Endothelial cell of umbilical vein (primary cell): ENCODE measurements at regions not wholly inside any gene's neighbourhood (a gene's known extent, or its start where the extent isn't known, plus 50 kb on each side); places are given as distances from the start of the nearest gene placed in this dataset.

Source experiments
- BruUV-seq: library from RNA; stranded (reverse); fragments of 400-500 nt; replicated peaks from 2 replicates; lab custom pipeline; 2021; lab: Mats Ljungman, UMichigan
- CTCF ChIA-PET: fragments of 300-600, 350-600 bp; sonication (Branson Sonifier 250); formaldehyde crosslinking; loops from one replicate; lab custom pipeline; 2021; ENCODE audit warnings: antibody characterized with exemption, inconsistent platforms; lab: Charles Lee
- POLR2A ChIA-PET: fragments of 300-600, 350-600 bp; sonication (Branson Sonifier 250); formaldehyde crosslinking; loops from one replicate; lab custom pipeline; 2021; ENCODE audit warnings: antibody characterized with exemption, inconsistent platforms; lab: Charles Lee
- DNase-seq: peaks from one replicate; pipeline ENCODE4 v3.0.0-alpha.2; 2011; ENCODE audit warnings: low read depth, low spot score
- FAIRE-seq: peaks from 2 replicates; lab custom pipeline; 2011; peaks lifted over from hg19 to GRCh38; lab: Jason Lieb, UNC
- H2AFZ ChIP-seq: 2 replicates; pipeline ENCODE4 v1.6.0; 2012; ENCODE audit warnings: low read depth, low read length, control low read depth, inconsistent platforms
- H3K27ac ChIP-seq: 2 replicates; pipeline ENCODE4 v1.5.1; 2011; ENCODE audit warnings: low read depth, mild to moderate bottlenecking, control low read depth, low read length, moderate library complexity; ENCODE audit not compliant: insufficient read depth
- H3K27me3 ChIP-seq, 2 experiments: 2 replicates each; pipeline versions ENCODE4 v1.6.0 to v1.6.1; 2011; ENCODE audit warnings: low read length in 2 of 2, mixed read lengths in 1 of 2; ENCODE audit not compliant: control insufficient read depth in 2 of 2, insufficient read depth in 2 of 2
- H3K36me3 ChIP-seq, 2 experiments: 2 replicates in 1 of 2; 3 replicates in 1 of 2; pipeline ENCODE4 v1.5.1; 2011; ENCODE audit warnings: low read length in 2 of 2, mild to moderate bottlenecking in 1 of 2, moderate library complexity in 1 of 2; ENCODE audit not compliant: control insufficient read depth in 2 of 2, insufficient read depth in 2 of 2; ENCODE audit errors: extremely low read depth in 1 of 2
- H3K4me1 ChIP-seq: 3 replicates; pipeline ENCODE4 v1.5.1; 2011; ENCODE audit warnings: mild to moderate bottlenecking, low read length; ENCODE audit not compliant: control insufficient read depth, insufficient read depth; ENCODE audit errors: extremely low read depth
- H3K4me2 ChIP-seq: 2 replicates; pipeline ENCODE4 v1.6.1; 2011; ENCODE audit warnings: low read length, control low read depth, mixed read lengths; ENCODE audit not compliant: insufficient read depth
- H3K4me3 ChIP-seq, 3 experiments: fragments of 200-600 bp in 1 of 3; sonication (generic), shearing (Covaris generic) in 1 of 3; replicated peaks in 1 of 3; 2 replicates each; pipeline ENCODE4 v1.5.1; 2011 to 2016; ENCODE audit warnings: control low read depth in 3 of 3, low read length in 3 of 3, mild to moderate bottlenecking in 2 of 3, inconsistent platforms in 1 of 3, low read depth in 1 of 3, moderate library complexity in 1 of 3; ENCODE audit not compliant: insufficient read depth in 1 of 3
- H3K79me2 ChIP-seq: 2 replicates; pipeline ENCODE4 v1.6.0; 2012; ENCODE audit warnings: low read length, inconsistent platforms; ENCODE audit not compliant: control insufficient read depth, insufficient read depth
- H3K9ac ChIP-seq: replicated peaks from 2 replicates; pipeline ENCODE3; 2011; ENCODE audit warnings: low read length, control low read depth; ENCODE audit not compliant: insufficient read depth; ENCODE audit errors: extremely low read depth
- H3K9me1 ChIP-seq: replicated peaks from 3 replicates; pipeline ENCODE4 v1.6.0; 2011; ENCODE audit warnings: mild to moderate bottlenecking, low read length; ENCODE audit not compliant: control insufficient read depth, insufficient read depth; ENCODE audit errors: extremely low read depth
- H3K9me3 ChIP-seq: replicated peaks from 2 replicates; pipeline ENCODE4 v1.5.1; 2012; ENCODE audit warnings: low read length, inconsistent platforms; ENCODE audit not compliant: control insufficient read depth, insufficient read depth
- H4K20me1 ChIP-seq: replicated peaks from 2 replicates; pipeline ENCODE3; 2011; ENCODE audit warnings: mild to moderate bottlenecking, low read length; ENCODE audit not compliant: control insufficient read depth, insufficient read depth; ENCODE audit errors: extremely low read depth
- EZH2 ChIP-seq: IDR thresholded peaks from 2 replicates; pipeline ENCODE4 v1.6.1; 2012; ENCODE audit warnings: borderline replicate concordance, low read depth, mild to moderate bottlenecking, moderate library complexity, low read length, inconsistent platforms; ENCODE audit not compliant: severe bottlenecking
- FOS ChIP-seq: IDR thresholded peaks from 2 replicates; pipeline ENCODE4 v1.6.1; 2011; ENCODE audit warnings: mild to moderate bottlenecking, low read length, moderate library complexity, borderline replicate concordance; ENCODE audit not compliant: insufficient read depth
- GATA2 ChIP-seq: IDR thresholded peaks from 2 replicates; pipeline ENCODE4 v1.7.0; 2011; ENCODE audit warnings: low read depth, mild to moderate bottlenecking, moderate library complexity, mixed read lengths, low read length; ENCODE audit not compliant: insufficient read length, insufficient read depth
- JUN ChIP-seq: IDR thresholded peaks from 2 replicates; pipeline ENCODE4 v1.6.1; 2011; ENCODE audit warnings: borderline replicate concordance, low read depth; ENCODE audit not compliant: insufficient read length, insufficient read depth
- MAX ChIP-seq: IDR thresholded peaks from 2 replicates; pipeline ENCODE4 v1.6.1; 2011; ENCODE audit not compliant: insufficient read depth, insufficient read length
- MYC ChIP-seq: IDR thresholded peaks from one replicate; pipeline ENCODE4 v1.6.1; 2011; ENCODE audit warnings: mild to moderate bottlenecking, low read depth, low read length
- POLR2A ChIP-seq: IDR thresholded peaks from 2 replicates; pipeline ENCODE4 v1.6.1; 2012; ENCODE audit warnings: low read depth, mild to moderate bottlenecking, control low read depth, low read length
- POLR2AphosphoS5 ChIP-seq: IDR thresholded peaks from 2 replicates; pipeline ENCODE4 v1.6.1; 2012; ENCODE audit warnings: low read depth, mild to moderate bottlenecking, control low read depth, low read length, moderate library complexity; ENCODE audit not compliant: insufficient read depth
- dilution Hi-C: fragments of 300-500 bp; cut with MboI; formaldehyde crosslinking; loops from one replicate; pipeline ENCODE4 v1.15.0; 2019; ENCODE audit warnings: low sequenced_read_pairs; ENCODE audit not compliant: extremely low pct_ligation_motif_present
- intact Hi-C: fragments of 100-400 bp; cut with micrococcal nuclease; formaldehyde crosslinking; loops from one replicate; pipeline ENCODE4 v1.10.0; 2022
- TF ChIP-seq, protein P1 (sequence below), 2 donors: IDR thresholded peaks; 1 replicate in 1 of 2; 2 replicates in 1 of 2; pipeline ENCODE4 v1.5.1; 2011; ENCODE audit warnings: low read length in 2 of 2, mild to moderate bottlenecking in 2 of 2, moderate library complexity in 2 of 2, control low read depth in 1 of 2, inconsistent platforms in 1 of 2, low read depth in 1 of 2; ENCODE audit not compliant: insufficient read depth in 1 of 2; ENCODE audit errors: extremely low read depth in 1 of 2

- no peak for DNase-seq
- Histone ChIP-seq H3K9ac (no peak overlapping the region), H3K36me3 (no peaks in the 10 kb centered on the region), H3K9me1 (no peaks in the 10 kb centered on the region), H3K27me3 (no peaks in the 10 kb centered on the region), H3K27ac (no peak overlapping the region), H3K4me3 (no peak overlapping the region), H2AFZ (no peak overlapping the region), H3K4me1 (peaks cover 17% of the 10 kb centered on the region), H4K20me1 (no peaks in the 10 kb centered on the region), H3K9me3 (no peaks in the 10 kb centered on the region), H3K79me2 (no peaks in the 10 kb centered on the region), H3K4me2 (no peak overlapping the region)
- no TSS peak for BruUV-seq
- ChIA-PET POLR2A (no interaction called here), CTCF (no interaction called here)
- FAIRE-seq = no peak
- dilution Hi-C loops (no loop called here), intact Hi-C loops (no loop called here)
- TF ChIP-seq, protein P1, sequence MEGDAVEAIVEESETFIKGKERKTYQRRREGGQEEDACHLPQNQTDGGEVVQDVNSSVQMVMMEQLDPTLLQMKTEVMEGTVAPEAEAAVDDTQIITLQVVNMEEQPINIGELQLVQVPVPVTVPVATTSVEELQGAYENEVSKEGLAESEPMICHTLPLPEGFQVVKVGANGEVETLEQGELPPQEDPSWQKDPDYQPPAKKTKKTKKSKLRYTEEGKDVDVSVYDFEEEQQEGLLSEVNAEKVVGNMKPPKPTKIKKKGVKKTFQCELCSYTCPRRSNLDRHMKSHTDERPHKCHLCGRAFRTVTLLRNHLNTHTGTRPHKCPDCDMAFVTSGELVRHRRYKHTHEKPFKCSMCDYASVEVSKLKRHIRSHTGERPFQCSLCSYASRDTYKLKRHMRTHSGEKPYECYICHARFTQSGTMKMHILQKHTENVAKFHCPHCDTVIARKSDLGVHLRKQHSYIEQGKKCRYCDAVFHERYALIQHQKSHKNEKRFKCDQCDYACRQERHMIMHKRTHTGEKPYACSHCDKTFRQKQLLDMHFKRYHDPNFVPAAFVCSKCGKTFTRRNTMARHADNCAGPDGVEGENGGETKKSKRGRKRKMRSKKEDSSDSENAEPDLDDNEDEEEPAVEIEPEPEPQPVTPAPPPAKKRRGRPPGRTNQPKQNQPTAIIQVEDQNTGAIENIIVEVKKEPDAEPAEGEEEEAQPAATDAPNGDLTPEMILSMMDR (IDR thresholded peaks at IDR 0.05; ENCODE audit: extremely low read depth in 1 of 2, insufficient read depth in 1 of 2, low read depth in 1 of 2, low read length in 2 of 2) = no peak
- TF ChIP-seq JUN (no peak), MAX (no peak), FOS (no peak), POLR2AphosphoS5 (no peak), EZH2 (no peak), POLR2A (no peak), GATA2 (no peak), MYC (no peak)
Measured at GRCh38 chr7:114358911-114359310, 55.7 kb upstream of the FOXP2 start.
